Midbrain (tissue), 1 donor: ENCODE measurements at regions not wholly inside any gene's neighbourhood (a gene's known extent, or its start where the extent isn't known, plus 50 kb on each side); places are given as distances from the start of the nearest gene placed in this dataset.

Experiments used
- DNase-seq: peaks from one replicate; lab custom pipeline; 2025; lab: John Stamatoyannopoulos, UW

DNA sequence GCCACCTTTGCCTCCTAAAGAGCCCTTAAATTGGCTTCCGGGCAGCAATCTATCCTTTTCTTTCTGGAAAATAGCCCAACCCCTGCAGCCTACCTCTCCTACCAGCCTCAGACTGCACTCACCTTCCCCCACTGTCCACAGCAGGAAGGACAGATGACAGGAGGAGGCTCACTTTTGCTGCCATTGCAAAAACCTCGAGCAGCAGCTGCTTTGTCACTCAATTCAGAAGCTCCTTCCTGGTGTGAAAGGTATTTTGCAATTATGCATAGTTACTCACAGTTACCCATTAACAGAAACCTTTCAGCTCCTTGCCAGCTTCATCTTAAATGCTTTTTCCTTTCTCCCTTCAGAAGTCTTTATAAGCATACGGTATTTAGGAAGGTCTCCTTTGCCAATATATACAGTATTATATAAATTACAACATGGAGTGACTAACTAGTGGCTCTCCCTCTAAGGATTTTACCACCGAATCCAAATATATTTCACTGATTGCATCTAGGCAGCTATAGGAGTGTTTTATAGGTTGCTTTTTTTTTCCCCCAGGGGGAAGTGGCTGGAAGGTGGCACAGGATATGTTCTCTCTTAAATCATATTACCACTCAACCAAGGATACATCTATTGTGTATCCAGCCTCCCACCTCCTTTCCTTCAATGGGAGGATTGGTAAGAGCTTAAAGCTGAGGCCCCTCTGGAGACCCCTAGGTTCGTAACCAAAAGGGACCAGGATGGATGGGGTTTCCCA is 142.1 kb upstream of the IPO9 start:
- DNase-seq: no peak

DNA sequence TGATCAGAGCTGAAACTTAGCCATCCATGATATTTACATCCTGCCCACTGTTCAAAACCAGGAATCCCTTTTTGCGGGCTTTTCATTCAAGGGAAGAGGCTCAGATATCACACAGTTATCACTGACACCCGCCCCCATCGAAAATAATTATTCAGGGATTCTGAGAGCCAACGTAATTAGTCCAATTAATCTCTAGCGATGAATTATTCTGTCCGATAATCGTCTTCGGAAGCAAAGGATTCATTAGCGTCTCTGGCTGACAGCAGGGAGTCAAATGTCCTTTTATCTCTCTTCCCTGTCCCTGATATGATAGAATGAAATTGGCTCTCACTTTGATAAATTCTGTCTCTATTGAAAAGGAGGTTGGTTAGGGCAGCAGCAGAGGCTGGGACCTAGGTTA is 140.4 kb upstream of the IPO9 start:
- DNase-seq: no peak

DNA sequence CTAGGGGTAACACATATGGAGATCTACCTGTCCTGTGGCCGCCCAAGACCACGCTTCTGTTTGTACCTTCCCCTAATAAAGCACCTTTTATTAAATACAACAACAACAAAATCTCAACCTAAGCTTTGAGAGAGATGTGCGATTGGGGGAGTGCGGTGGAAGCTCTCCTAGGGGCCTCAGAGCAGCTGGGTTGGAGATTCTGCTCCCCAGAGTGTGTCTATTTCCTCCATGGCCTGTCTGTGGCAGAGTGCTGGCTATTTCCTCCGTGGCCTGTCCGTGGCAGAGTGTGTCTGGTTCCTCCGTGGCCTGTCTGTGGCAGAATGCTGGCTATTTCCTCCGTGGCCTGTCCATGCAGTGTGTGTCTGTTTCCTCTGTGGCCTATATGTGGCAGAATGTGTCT is 139.3 kb upstream of the IPO9 start:
- DNase-seq: no peak

DNA sequence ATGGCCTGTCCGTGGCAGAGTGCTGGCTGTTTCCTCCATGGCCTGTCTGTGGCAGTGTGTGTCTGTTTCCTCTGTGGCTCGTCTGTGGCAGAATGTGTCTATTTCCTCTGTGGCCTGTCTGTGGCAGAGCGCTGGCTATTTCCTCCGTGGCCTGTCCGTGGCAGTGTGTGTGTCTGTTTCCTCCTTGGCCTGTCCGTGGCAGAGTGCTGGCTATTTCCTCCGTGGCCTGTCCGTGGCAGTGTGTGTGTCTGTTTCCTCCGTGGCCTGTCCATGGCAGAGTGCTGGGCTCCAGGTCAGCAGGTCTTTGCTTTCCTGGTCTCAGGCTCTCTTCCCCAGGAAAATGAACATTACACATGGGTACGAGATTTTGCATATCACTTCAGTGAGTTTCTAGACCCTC is 138.4 kb upstream of the IPO9 start:
- DNase-seq: no peak

GRCh38 chr1:201691716-201692554 is 137.0 kb upstream of the IPO9 start:
- DNase-seq: no peak

- DNase-seq: no peak
Measured at GRCh38 chr1:201692555-201693394, 136.2 kb upstream of the IPO9 start.

- no peak for DNase-seq
Measured at GRCh38 chr1:201693890-201694607, 134.9 kb upstream of the IPO9 start.

- no peak for DNase-seq
Measured at GRCh38 chr1:201694608-201695335, 134.2 kb upstream of the IPO9 start.

GRCh38 chr1:201695607-201696006 is 133.3 kb upstream of the IPO9 start:
- DNase-seq: no peak

DNA sequence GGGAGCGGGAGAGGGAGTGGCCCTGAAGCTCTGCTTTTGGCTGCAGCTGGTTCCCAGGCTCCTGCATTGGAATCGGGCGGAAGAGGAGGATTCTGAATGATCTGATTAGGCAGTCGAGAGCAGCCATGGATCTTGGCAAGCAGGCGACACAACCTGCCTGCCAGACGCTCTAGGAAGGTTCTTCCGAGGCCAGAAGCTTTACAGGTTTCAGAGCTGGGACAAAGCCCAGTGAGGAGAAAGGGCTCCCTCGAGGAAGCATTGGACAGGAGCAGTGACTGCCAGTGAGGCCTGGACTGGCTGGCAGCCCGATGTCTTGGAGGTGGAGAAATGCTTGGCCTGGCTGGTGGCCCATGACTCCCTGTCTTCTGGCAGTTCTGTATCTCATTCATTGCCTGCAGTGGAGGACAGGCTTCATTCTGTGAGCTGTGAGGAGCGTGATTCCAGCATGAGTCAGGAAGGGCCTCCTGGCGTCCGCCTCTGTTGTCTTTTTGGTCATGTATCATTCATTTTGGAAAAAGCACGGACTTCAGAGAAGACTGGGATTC is 132.7 kb upstream of the IPO9 start:
- peak; percentile 80 for DNase-seq

GRCh38 chr1:201697174-201697573 is 131.8 kb upstream of the IPO9 start:
- no peak for DNase-seq

- no peak for DNase-seq
Measured at GRCh38 chr1:201701831-201702230, 127.1 kb upstream of the IPO9 start.

- no peak for DNase-seq
Measured at GRCh38 chr1:201702936-201703335, 126.0 kb upstream of the IPO9 start.

GRCh38 chr1:201703621-201704438 is 125.1 kb upstream of the IPO9 start:
- peak; percentile 93 for DNase-seq

DNA sequence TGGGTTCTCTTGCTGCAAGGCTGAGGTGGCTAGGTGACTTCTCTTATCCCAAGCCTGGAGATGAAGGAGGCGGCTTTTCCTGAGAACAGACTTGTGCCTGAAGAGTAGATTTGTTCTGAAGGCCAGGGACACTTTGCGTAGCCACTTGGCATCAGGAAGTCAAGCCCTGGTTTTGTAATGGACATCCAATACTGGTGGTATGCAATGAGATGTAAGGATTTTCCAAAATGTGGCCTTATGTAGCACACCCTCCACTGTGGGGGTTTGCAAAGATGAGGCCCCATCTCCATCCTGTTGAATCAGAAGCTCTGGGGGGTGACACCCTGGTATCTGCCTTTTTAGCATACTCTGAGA is 124.5 kb upstream of the IPO9 start:
- no peak for DNase-seq

DNA sequence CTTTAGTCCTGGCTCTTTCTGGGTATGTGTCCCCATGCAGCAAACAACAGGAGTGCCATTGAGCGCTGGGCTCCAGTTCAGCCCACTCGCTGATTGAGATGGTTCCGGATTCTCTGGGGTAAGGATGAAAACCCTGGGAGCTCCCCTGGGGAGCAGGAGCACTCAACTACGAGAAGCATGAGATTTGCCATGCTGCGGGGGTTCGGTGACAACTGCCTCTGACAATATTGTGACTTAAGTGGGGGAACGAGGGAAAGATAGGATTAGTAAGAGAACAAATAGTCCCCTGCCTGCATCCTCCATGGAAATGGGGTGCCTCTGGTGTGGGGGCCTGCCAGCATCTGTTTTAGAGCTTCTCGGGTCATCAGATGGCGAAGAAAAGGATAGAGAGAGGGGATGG is 123.6 kb upstream of the IPO9 start:
- no peak for DNase-seq

DNA sequence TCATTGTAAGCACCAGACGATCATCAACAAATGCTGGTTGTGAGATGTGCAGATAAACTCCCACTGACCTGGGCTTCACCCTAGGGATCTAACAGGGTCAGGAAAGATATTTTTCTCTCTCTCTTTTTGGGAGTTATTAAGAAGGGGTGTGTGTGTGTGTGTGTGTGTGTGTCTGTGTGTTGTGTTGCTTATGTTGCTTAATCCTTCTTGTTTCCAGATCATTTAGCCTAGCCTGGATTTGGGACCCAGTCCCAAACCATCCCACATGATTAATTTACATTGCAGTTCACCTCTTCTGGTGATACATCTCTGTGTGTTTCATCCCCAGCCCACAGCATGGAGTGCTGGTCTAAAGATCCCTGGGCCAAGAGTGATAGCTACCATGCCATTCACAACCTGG is 122.8 kb upstream of the IPO9 start:
- DNase-seq: no peak

GRCh38 chr1:201707027-201707426 is 121.9 kb upstream of the IPO9 start:
- DNase-seq: no peak

DNA sequence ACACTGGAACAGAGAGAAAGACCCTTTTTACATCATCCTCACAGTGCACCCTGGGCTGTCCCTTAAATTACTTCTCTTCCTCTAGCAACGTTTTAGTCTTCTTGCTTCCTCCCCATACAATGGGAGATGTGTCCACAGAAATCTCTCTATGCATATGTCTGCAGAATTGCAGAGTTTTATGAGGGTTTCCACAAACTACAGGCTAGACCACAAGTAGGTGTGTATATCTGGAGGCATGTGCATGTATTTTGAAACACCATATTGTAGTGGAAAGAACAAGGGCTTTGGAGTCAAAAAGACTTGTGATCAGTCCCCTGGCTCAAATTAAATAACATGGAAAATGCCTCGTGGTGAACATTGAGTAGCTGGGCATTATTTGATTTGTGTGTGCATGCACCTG is 121.3 kb upstream of the IPO9 start:
- no peak for DNase-seq

- DNase-seq: peak; percentile 48
Measured at GRCh38 chr1:201708085-201708512, 120.9 kb upstream of the IPO9 start.
